K562 (cell line): ENCODE measurements at regions not wholly inside any gene's neighbourhood (a gene's known extent, or its start where the extent isn't known, plus 50 kb on each side); places are given as distances from the start of the nearest gene placed in this dataset.

ENCODE experiments used
- CREM ChIP-seq: IDR thresholded peaks from 2 replicates; pipeline ENCODE4 v1.6.1; 2014; ENCODE audit warnings: antibody characterized with exemption, low read depth
- EP400 ChIP-seq: fragments of 450-650 bp; IDR thresholded peaks from 2 replicates; pipeline ENCODE4 v1.6.1; 2017; ENCODE audit warnings: antibody characterized with exemption, mild to moderate bottlenecking, moderate library complexity
- GABPB1 ChIP-seq: sonication (generic); formaldehyde crosslinking; IDR thresholded peaks from 2 replicates; pipeline ENCODE4 v1.8.0; 2022; ENCODE audit warnings: mild to moderate bottlenecking, missing genetic modification reagents
- LEF1 ChIP-seq: fragments of 450-650 bp; IDR thresholded peaks from 2 replicates; pipeline ENCODE4 v1.6.1; 2016; ENCODE audit warnings: mild to moderate bottlenecking
- MCM5 ChIP-seq: fragments of 450-650 bp; IDR thresholded peaks from 2 replicates; pipeline ENCODE4 v1.6.1; 2016; ENCODE audit warnings: low read depth
- THRA ChIP-seq: fragments of 450-650 bp; IDR thresholded peaks from 2 replicates; pipeline ENCODE4 v1.6.1; 2017; ENCODE audit warnings: mild to moderate bottlenecking, moderate library complexity
- ZBTB40 ChIP-seq, 2 experiments: fragments of 450-650 bp in 1 of 2; sonication (generic) in 1 of 2; formaldehyde crosslinking in 1 of 2; IDR thresholded peaks; 2 replicates each; pipeline versions ENCODE4 v1.7.1 to v1.9.0; 2016 to 2022; ENCODE audit warnings: inconsistent platforms in 1 of 2, mild to moderate bottlenecking in 1 of 2, missing genetic modification reagents in 1 of 2
- ZNF449 ChIP-seq: fragments of 250-450 bp; sonication (Bioruptor Pico); IDR thresholded peaks from 2 replicates; pipeline ENCODE4 v1.8.0; 2022; ENCODE audit warnings: moderate library complexity, mild to moderate bottlenecking, inconsistent platforms
- ZNF778 ChIP-seq: fragments of 450-650 bp; formaldehyde crosslinking; IDR thresholded peaks from 2 replicates; pipeline ENCODE4 v1.4.0; 2020; ENCODE audit warnings: mild to moderate bottlenecking, moderate library complexity

- no peak for TF ChIP-seq THRA
- TF ChIP-seq ZNF449 (CRISPR knock-in tag): no peak
- no peak for TF ChIP-seq MCM5
- TF ChIP-seq GABPB1 (CRISPR knock-in tag): no peak
- TF ChIP-seq EP400: no peak
- TF ChIP-seq ZNF778 (CRISPR knock-in tag): no peak
- no peak for TF ChIP-seq LEF1
- no peak for TF ChIP-seq ZBTB40 (IDR thresholded peaks at IDR 0.05)
- TF ChIP-seq ZBTB40 (CRISPR knock-in tag; IDR thresholded peaks at IDR 0.05): no peak
- no peak for TF ChIP-seq CREM
- TF ChIP-seq, all 486 proteins: peak for 0
These were observed 172.4 kb downstream of the MOXD1 start (continued) for GRCh38 chr6:132228894-132229293.
